BJ (cell line): ENCODE measurements at regions not wholly inside any gene's neighbourhood (a gene's known extent, or its start where the extent isn't known, plus 50 kb on each side); places are given as distances from the start of the nearest gene placed in this dataset.

Experiments used
- CTCF ChIA-PET: fragments of 350-600 bp; formaldehyde crosslinking; extraction: SDS; loops from one replicate; lab custom pipeline; 2021; ENCODE audit warnings: antibody characterized with exemption, inconsistent platforms; lab: Yijun Ruan, JAX
- POLR2A ChIA-PET: fragments of 300-600 bp; sonication (Branson Sonifier 250); formaldehyde crosslinking; extraction: SDS; loops from one replicate; lab custom pipeline; 2021; ENCODE audit warnings: antibody characterized with exemption; lab: Charles Lee
- DNase-seq: peaks from one replicate; pipeline ENCODE4 v3.0.0-alpha.2; 2011; ENCODE audit warnings: low read depth
- H3K27me3 ChIP-seq: 2 replicates; pipeline ENCODE4 v1.6.0; 2011; ENCODE audit warnings: low read length; ENCODE audit not compliant: control insufficient read depth, insufficient read depth
- H3K36me3 ChIP-seq: 2 replicates; pipeline ENCODE4 v1.5.1; 2011; ENCODE audit warnings: low read length; ENCODE audit not compliant: control insufficient read depth, insufficient read depth
- H3K4me3 ChIP-seq: 2 replicates; pipeline ENCODE4 v1.5.1; 2011; ENCODE audit warnings: low read depth, mild to moderate bottlenecking, control low read depth, low read length
- CTCF ChIP-seq: IDR thresholded peaks from 2 replicates; pipeline ENCODE4 v1.5.1; 2011; ENCODE audit warnings: low read depth, mild to moderate bottlenecking, control low read depth, inconsistent platforms, low read length, moderate library complexity; ENCODE audit not compliant: insufficient read depth

GRCh38 chr3:76656531-76657070, 383.3 kb upstream of the ROBO2 start:
- no peak for DNase-seq
- H3K4me3 ChIP-seq: no peak overlapping the region
- ChIA-PET CTCF (no interaction called here), POLR2A (no interaction called here)
- no peak for TF ChIP-seq CTCF
- H3K27me3 ChIP-seq: no peaks in the 10 kb centered on the region
- H3K36me3 ChIP-seq: no peaks in the 10 kb centered on the region

DNA sequence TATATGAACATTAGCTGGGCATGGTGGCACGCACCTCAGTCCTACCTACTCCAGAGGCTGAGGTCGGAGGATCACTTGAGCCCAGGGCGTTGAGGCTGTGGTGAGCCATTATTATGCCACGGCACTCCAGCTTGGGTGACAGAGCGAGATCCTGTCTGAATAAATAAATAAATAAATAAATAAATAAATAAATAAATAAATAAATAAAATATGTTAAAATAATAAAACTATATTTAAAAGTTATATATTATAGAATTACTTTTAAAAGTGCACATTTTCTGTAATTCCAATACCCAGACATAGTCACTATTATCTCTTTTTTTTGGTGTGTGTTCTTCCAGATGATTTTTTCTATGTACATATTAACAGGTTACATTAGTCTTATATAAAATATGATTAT, 382.0 kb upstream of the ROBO2 start:
- no peak for DNase-seq

GRCh38 chr3:76661527-76662250, 378.2 kb upstream of the ROBO2 start:
- ChIA-PET POLR2A (no interaction called here), CTCF (no interaction called here)
- Histone ChIP-seq H3K36me3 (no peaks in the 10 kb centered on the region), H3K27me3 (no peaks in the 10 kb centered on the region), H3K4me3 (no peak overlapping the region)
- no peak for TF ChIP-seq CTCF
- no peak for DNase-seq

More for the DNA sequence above, 382.0 kb upstream of the ROBO2 start:
- no peaks in the 10 kb centered on the region for H3K27me3 ChIP-seq
- ChIA-PET CTCF (no interaction called here), POLR2A (no interaction called here)
- no peaks in the 10 kb centered on the region for H3K36me3 ChIP-seq
- H3K4me3 ChIP-seq: no peak overlapping the region
- TF ChIP-seq CTCF: no peak

- Histone ChIP-seq H3K27me3 (no peaks in the 10 kb centered on the region), H3K36me3 (no peaks in the 10 kb centered on the region), H3K4me3 (no peak overlapping the region)
- CTCF ChIA-PET: no interaction called here
- TF ChIP-seq CTCF: no peak
- DNase-seq: no peak
- POLR2A ChIA-PET: no interaction called here
Observed at GRCh38 chr3:76664816-76665215, 375.1 kb upstream of the ROBO2 start.

GRCh38 chr3:76668653-76669052, 371.2 kb upstream of the ROBO2 start:
- no peak for TF ChIP-seq CTCF
- ChIA-PET POLR2A (no interaction called here), CTCF (no interaction called here)
- Histone ChIP-seq H3K27me3 (no peaks in the 10 kb centered on the region), H3K36me3 (no peaks in the 10 kb centered on the region), H3K4me3 (no peak overlapping the region)
- DNase-seq: no peak
